ENCODE measurements at regions not wholly inside any gene's neighbourhood (a gene's known extent, or its start where the extent isn't known, plus 50 kb on each side); places are given as distances from the start of the nearest gene placed in this dataset.
"Not testable (repeated sequence)": the region's sequence is repeated elsewhere in the genome, so short reads cannot be mapped to it uniquely, and the experiment has no call there.

DNA sequence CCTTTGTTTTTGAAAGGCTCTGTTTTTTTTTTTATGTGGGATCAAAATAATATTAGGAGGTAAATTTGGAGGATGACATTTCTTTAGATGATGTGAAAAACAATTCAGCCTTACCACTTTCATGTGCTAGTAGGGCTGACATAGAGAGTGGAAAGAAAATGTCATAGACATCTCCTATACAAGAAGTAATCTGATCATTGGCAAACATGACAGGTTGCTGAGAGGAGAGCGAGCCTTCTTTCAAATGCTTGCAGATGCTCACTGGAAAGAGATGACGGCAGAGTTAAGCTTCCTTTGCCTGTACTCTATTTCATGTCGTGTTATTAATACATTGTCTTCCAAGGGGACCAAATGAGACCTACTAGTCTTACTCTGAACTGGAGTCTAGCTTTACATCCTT is 160.1 kb upstream of the DAP start:
- DNase-seq (ENCODE audit: low read depth in 1 of 2, low spot score in 1 of 2) = no peak

DNA sequence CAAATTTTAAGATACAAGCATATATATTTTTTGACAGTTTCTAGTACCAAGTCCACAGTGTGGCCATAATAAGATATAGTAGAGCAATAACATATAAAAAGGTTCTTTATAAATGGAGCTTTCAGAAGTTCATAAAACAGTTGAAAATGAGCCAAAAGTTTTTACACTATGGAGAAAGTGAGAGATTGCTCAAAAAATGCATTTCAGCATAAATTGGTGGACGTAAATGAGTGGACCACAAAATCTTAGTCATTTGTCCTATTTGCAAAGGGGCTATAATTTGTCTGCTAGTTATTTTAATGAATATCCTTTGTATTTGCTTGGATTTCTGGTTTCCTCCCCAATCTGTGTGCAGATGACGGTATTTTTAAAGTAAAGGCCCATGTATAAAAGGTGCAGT is 159.4 kb upstream of the DAP start:
- no peak for DNase-seq (ENCODE audit: low read depth in 1 of 2, low spot score in 1 of 2)

DNA sequence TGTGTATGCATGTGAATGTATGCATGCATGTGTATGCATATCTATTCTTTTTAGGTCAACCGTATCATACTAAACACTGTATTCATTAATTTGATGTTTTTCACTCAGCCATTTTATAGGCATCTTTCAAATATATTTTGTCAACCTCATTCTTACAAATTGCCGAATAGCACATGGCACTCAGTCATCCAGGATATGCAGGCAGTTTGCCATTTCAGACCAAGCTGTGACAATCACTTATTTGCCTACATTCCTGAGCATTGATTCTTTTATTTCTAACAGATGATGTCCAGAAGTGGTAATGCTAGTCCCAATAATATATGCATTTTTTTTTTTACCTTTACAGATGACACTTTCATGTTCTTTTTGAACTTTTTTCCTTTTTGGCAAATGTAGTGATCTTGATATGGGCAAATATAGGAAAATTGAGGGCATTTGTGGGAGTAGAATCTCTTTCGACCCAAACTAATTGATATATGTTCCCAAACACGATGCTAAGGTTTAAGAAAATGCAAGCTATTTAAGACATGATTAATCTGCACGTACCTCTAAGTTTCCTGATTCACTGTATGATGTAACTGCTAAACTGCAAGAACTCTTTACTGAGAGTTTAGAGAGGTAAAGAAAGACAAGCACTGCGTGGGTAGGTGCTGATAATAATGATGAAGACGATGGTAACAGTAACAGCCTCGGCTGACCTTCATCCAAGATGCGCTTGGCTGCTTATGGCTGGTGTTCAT is 153.9 kb upstream of the DAP start:
- no peak for DNase-seq (ENCODE audit: low read depth in 1 of 2, low spot score in 1 of 2)

DNA sequence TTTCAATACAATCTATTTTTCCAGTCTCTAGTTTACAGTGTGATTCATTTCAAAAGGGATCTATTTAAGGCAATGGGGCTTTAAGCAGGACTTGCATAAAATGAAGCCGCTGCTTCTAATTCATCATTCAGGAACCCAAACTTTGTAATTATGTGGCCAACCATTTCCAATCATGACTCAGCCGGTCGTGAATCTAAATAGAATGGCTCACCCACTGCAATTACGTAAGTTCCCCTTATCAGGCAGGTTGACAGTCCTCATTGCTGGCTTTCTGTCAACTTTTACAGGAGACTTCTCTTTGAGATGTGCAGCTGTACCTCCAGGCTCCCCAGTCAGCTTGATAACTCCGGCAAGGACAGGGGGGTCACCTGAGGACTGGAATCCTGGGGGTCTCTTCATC is 152.8 kb upstream of the DAP start:
- no peak for DNase-seq (ENCODE audit: low read depth in 1 of 2, low spot score in 1 of 2)

DNA sequence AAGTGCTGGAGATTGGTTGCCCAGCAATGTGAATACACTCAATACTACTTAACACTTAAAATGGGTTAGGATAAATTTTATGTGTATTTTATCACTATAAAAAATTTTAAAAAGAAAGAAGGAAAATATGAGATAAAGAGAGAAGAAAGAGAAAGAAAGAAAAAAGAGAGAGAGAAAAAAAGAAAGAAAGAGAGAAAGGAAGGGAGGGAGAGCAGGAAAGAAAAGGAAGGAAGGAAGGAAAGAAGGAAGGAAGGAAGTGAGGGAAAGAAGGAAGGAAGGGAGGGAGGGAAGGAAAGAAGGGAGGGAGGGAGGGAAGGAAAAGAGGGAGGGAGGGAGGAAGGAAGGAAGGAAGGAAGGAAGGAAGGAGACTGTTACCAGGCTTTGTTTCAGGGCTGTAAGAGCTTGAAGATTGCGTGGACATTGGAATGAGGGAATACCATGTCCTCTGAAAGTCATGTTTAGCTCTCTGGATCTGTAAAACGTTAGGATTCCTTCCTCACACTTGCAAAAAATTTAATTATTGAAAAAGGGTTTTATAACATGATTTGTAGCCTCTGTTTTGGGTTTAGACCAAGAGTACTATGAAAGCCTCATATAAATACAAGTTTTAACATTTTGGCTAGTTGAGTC is 152.3 kb upstream of the DAP start:
- DNase-seq (ENCODE audit: low read depth in 1 of 2, low spot score in 1 of 2) = no peak

DNA sequence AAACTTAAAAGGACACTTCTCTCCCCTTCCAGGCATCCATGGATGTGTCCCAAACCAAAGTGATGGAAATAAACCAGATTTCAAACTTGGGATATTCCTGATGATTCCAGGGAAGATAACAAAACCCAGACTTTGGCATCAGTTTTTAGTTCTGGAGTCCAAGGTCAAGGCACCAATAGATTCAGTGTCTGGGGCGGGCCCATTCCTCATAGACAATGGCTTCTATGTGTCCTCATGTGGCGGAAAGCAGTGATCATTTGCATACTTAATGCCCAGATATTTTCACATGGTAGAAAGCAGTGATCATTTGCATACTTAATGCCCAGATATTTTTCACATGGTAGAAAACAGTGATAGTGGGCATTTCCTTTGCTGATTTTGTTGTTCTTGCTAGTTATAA is 151.4 kb upstream of the DAP start:
- no peak for DNase-seq (ENCODE audit: low read depth in 1 of 2, low spot score in 1 of 2)

DNA sequence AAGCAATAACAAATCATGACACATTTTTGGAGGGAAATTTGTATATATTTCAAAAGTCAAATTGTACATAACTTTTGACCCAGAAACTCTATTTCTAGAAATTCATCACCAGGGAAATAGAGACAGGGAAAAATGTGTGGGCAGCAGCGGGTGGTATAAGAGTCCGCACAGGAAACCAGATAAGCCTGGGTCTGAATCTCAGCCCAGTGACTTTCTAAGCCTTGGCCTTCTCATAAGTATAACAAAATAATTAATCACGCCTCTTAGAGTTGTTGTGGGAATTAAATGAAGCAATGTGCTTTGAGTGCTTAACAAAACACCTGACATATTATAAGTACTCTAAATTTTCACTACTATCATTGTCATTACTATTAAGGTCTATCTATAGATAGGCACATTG is 149.2 kb upstream of the DAP start:
- no peak for DNase-seq (ENCODE audit: low read depth in 1 of 2, low spot score in 1 of 2)

DNA sequence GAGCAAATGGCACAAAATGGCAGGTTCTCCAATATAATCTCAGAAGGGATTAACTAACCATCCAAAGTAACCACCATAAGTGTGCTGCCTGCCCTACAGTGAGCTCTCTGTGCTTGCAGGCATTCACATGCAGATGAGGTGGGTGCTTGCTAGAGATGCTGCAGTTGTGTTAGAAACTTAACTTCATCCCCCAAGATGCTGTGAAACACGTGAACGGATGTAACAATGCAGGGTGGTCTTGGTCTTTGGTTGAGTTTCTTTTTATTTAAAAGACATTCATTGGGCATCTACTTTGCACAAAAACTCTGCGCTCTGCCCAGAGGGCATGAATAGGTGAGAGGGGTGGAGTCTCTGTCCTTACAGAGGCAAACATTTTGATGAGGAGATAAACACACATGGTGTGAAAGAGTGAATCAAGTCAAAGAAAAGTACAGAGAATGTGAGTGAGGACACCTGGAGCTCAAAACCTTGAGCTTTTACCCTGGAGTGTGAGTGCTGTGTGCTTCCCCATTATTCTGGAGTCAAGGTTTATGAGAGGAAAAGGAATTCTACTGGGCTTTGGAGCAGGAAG is 143.9 kb upstream of the DAP start:
- no peak for DNase-seq (ENCODE audit: low read depth in 1 of 2, low spot score in 1 of 2)

DNA sequence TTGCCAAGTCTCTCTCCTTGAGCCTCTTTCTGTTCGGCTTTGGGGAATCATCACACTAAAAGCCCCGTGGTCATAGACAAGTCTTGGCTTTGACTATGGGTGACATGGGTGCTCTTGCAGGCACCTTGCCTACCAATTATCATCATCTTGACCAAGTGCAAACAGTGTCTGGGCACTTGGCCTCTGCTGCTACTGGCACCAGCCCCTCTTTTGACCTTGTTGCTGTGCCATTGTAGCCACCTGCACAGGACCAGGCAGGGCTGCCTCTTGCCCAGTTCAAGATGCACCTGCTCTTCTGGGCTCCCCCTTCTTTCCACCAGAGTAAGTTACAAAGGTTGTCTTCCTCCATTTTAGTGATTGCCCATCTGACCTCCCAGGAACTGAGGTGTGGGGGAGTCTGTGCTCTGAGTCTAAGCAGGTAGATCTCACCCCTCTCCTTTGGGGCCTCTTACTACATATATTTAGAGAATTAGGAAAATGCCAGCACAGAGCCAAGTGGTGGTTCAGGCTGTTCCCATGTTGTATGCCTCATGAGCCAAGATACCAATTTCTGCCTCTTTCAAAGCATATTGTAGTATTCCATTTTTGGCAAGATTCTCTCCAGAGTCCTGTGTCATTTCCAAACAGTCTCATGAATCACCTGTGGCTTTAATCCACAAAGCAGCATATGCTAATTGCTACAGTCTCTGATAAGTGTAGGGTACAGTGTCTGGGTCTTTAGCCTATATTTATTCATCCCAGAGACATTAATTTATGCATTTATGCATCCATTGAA is 142.9 kb upstream of the DAP start:
- no peak for DNase-seq (ENCODE audit: low read depth in 1 of 2, low spot score in 1 of 2)

DNA sequence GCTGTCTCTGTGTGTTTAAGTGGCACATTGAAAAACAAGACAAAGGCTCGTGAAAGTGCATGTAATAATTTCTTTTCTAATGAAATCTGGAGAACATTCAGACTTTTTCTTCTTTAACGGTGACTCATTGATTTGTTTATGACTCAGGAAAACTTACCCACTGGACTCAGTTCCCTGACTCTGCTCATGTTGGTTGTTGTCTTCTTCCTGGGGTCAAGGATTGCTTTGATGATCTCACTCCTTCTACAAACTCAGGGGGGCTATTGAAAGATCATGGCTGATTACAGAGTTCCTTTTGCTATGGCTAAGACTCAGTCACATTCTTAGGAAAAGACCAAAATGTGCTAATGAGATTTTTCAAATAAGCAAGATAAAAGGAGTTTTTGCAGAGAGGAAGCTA is 141.1 kb upstream of the DAP start:
- DNase-seq (ENCODE audit: low read depth in 1 of 2, low spot score in 1 of 2) = no peak

DNA sequence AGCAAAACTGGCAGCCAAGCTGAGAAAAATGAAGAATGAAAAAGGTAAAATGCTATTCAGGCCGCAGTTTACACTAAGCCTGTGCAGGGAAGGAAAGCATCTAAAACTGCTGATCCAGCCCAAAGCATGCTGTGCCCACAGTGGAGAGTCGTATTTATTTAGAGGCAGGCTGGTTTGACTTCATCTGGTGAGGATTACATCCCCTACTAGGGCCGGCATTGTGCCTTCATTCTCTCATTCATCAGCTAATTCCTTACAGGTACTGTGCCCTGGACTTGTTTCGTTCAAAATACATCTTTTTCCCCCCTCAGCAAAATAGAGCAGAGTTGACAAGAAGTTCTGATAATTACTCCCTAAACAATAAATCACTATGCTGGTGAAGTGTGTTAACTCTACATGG is 137.5 kb upstream of the DAP start:
- no peak for DNase-seq (ENCODE audit: low read depth in 1 of 2, low spot score in 1 of 2)

DNA sequence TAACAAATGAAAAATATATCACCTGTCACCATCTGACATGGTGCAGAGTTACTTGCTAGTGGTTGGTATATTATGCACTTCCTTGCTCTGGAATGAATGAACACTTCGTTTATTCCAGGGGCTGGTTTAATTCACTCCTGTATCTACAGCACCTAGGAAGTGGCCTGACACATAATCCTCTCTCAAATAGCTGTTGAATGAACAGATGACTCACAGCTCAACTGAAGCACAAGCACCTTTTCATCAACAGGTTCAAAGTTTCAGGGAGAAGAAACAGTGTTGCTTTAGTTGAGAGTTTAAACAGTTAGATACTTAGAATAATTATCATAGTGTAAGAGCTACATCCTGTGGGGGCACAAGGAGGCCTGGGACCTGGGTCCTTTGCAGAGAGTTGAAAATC is 135.0 kb upstream of the DAP start:
- no peak for DNase-seq (ENCODE audit: low read depth in 1 of 2, low spot score in 1 of 2)

DNA sequence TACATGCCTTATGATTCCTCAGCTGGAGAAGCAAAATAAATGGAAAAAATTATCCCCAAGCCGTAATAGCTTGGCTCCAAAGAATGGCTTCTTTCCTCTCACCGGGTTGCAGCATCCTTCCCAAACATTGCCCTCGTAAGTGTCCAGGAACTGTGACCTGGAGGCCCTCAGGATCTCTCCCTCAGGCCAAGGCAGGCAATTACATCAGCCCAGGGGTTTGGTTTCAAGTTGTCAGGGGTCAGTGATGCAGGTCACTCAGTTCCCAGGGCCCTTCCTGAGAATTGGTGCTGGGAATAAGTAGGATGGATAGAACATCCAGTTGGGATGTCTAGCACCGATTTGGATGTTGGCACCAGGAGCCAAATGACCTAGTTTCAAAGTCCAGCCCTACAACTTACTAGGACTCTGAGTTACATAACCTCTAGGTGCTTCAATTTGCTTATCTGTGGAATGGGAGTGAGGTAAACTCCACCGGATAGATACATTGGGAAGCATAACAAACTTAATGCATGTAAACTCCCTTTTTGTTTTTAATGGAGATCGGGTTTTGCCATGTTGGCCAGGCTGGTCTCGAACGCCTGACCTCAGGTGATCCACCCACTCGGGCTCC is 133.5 kb upstream of the DAP start:
- no peak for DNase-seq (ENCODE audit: low read depth in 1 of 2, low spot score in 1 of 2)

DNA sequence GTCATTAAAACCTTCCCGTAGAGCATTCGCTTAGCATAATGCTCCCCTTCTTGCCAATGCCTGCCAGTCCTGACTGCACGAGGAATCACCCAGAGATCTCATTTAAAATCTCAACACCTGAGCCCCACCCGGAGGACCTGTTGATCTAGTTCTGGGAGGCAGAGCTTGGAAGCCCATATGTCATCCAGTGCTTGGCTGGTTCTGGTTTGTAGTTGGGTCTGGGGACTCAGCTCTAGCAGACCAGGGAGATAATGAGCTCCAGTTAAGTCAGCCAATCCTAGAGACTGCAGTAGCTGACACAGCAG is 131.8 kb upstream of the DAP start:
- no peak for DNase-seq (ENCODE audit: low read depth in 1 of 2, low spot score in 1 of 2)

DNA sequence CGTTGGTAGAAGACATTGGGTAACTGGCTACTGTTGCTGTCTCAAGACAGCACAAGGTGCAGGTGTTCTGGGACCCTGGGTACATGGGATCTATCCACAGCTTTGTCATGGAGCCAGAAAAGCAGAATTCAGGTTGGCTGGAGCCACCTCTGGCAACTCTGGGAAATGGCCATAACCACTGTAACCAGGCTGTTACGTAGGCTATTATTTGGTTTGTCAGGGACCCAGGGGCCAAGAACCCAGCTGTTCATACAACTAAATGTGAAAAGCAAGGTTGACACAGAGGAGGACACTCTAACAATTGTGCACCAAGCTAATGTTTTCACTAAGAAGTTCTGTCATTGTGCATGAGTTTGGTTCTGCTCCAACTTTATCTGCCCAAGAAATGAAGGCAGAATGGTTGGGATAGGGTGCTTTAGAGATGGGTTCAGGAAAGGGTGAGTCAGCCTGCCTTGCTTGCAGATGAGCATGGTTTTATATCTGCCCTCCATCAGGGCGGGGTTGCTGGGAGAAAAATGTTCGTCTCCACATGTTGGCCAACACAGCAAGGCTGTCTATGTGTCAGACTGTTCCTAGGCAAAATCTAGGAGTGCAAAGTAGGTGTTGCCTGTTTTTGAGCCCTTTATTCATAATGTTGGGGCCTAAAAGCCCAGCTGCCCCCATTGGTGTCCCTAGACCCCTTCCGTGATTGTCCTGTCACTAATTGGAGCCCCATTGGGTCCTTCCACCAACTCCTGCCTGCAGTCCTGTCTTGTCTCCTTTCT is 131.3 kb upstream of the DAP start:
- no peak for DNase-seq (ENCODE audit: low read depth in 1 of 2, low spot score in 1 of 2)

DNA sequence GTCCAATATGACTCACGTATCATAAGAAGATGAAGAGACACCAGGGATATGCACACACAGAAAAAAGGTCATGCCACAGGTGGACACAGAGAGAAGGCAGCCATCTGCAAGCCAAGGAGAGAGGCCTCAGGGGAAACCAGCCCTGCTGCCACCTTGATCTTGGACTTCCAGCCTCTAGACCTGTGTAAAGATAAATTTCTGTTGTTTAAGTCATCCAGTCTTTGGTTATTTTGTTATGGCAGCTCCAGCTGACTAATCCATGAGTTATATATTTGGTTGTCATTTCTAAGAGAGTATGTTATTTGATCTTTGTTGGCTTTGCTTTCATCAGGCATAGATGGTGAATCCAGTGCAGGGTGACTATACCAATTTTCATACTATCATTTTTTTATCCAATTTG is 130.2 kb upstream of the DAP start:
- no peak for DNase-seq (ENCODE audit: low read depth in 1 of 2, low spot score in 1 of 2)

DNA sequence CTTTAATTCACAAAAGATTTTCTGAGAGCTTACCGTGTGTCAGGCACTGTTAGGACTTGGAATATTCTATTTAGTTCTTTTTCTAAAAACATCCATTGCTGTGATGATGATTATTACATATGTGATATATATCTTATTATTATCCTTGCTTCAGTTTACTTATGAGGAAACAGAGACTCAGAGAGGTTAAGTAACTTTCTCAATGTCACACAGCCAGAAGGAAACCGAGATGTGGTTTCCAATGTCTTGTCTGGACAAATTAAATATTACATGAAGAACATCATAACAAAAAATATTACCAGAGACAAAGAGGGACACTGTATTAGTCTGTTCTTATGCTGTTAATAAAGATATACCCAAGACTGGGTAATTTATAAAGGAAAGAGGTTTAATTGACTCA is 125.5 kb upstream of the DAP start:
- no peak for DNase-seq (ENCODE audit: low read depth in 1 of 2, low spot score in 1 of 2)

DNA sequence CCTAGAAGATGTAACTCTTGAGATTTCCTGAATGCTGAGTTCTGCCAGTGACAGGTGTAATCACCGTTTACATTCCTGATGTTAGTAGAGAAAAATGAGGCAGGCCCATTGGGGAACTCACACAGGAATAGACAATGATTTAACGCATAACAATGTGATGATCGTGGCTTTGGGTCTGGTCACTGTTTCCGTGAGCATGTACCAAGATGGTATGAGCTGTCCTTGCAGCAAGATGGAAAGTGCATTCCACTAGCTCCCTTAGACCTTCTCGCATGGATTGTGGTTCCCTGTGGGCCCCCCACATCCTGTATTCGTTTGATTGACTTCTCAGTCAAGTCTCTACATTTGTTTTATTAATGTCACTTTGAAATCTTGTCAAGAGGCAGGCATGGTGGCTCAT is 124.0 kb upstream of the DAP start:
- no peak for DNase-seq (ENCODE audit: low read depth in 1 of 2, low spot score in 1 of 2)

DNA sequence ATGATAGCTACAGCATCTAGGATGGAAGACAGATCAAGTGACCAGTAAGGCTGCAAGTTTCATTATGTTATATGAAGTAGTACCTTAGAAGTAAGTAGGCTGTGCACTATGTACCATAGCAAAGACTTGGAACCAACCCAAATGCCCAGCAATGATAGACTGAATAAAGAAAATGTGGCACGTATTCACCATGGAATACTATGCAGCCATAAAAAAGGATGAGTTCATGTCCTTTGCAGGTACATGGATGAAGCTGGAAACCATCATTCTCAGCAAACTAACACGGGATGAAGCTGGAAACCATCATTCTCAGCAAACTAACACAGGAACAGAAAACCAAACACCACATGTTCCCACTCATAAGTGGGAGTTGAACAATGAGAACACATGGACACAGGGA is 122.9 kb upstream of the DAP start:
- not testable (repeated sequence) for DNase-seq (ENCODE audit: low read depth in 1 of 2, low spot score in 1 of 2)

DNA sequence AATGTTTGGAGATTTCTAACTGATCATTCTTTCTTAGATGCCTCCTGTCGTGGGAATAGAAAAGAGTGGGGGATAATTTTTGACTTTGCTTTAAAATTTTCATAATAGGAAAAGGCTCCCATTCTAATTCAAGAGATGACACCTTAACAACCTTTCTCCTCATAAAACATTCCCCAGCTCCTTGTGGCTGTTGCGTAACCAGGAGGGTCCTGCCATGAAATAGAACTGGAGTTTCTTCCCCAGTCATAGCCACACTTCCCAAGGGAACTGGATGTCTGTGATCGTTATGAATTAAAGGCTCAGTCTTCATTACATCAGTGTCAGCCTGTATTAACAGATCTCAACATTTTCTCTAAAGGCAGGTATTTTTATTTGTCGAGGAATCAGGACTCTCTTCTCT is 119.9 kb upstream of the DAP start:
- DNase-seq (ENCODE audit: low read depth in 1 of 2, low spot score in 1 of 2) = no peak

DNA sequence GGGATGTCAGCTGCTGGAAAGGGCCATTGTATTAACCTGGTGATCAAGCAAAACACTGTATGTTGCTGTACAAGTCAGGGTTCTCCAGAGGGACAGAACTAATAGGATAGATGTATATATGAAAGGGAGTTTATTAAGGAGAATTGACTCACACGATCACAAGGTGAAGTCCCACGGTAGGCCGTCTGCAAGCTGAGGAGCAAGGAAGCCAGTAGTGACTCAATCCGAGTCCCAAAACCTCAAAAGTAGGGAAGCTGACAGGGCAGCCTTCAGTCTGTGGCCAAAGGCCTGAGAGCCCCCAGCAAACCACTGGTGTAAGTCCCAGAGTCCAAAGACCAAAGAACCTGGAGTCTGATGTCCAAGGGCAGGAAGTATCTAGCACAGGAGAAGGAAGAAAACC is 116.0 kb upstream of the DAP start:
- not testable (repeated sequence) for DNase-seq (ENCODE audit: low read depth in 1 of 2, low spot score in 1 of 2)

Measured in activated CD4-positive, alpha-beta T cell treated with anti-CD3 and anti-CD28 coated beads, Interleukin-2, amount 50 U/mL, for 24 hours (primary cell).